ENCODE measurements at regions not wholly inside any gene's neighbourhood (a gene's known extent, or its start where the extent isn't known, plus 50 kb on each side); places are given as distances from the start of the nearest gene placed in this dataset.

GRCh38 chr6:133779916-133780695 is 108.8 kb upstream of the TCF21 start:
- SMC1A ChIA-PET (ENCODE audit: uncharacterized antibody, unreplicated experiment) = no interaction called here
- Histone ChIP-seq H3K9ac (ENCODE audit: control insufficient read depth, insufficient read depth, low read length) (no peak overlapping the region), H3K36me3 (ENCODE audit: control insufficient read depth in 2 of 2, insufficient read depth in 2 of 2, low read length in 1 of 2) (no peaks in the 10 kb centered on the region), H3K4me2 (ENCODE audit: control insufficient read depth, insufficient read depth) (no peak overlapping the region), H3K27me3 (replicated peaks in 1 of 2; ENCODE audit: control insufficient read depth in 2 of 2, insufficient read depth in 2 of 2, low read length in 1 of 2) (no peaks in the 10 kb centered on the region), H4K20me1 (ENCODE audit: control insufficient read depth, insufficient read depth) (no peaks in the 10 kb centered on the region), H2AFZ (ENCODE audit: control insufficient read depth, low read depth, low read length) (no peak overlapping the region), H3K4me3 (no peak overlapping the region), H3K27ac (ENCODE audit: control insufficient read depth, insufficient read depth) (no peak overlapping the region), H3K79me2 (ENCODE audit: control insufficient read depth, insufficient read depth, low read length) (no peaks in the 10 kb centered on the region), H3K9me3 (replicated peaks; ENCODE audit: control insufficient read depth, insufficient read depth, low read length) (no peaks in the 10 kb centered on the region), H3K4me1 (ENCODE audit: control insufficient read depth, insufficient read depth, low read length) (no peaks in the 10 kb centered on the region)
- in situ Hi-C loops (cut with MboI) = no loop called here
- POLR2A ChIA-PET = no interaction called here
- FAIRE-seq = no peak
- no peak for DNase-seq (ENCODE audit: low read depth, low spot score)
- RAD21 ChIA-PET (ENCODE audit: unreplicated experiment) = interaction anchor here (0.5 kb wide), 1 partner anchor 807 kb away, joined by 3 read pairs; no protein-coding TSS in a partner anchor
- no peak for ATAC-seq
- CTCF ChIA-PET = no interaction called here
- 90% methylated on average over 2 of the region's 2 CpGs for WGBS (ENCODE audit: insufficient coverage, insufficient replicate concordance, low lambda C conversion rate, missing lambda C conversion rate)
- intact Hi-C loops (cut with micrococcal nuclease; ENCODE audit: unreplicated experiment) = no loop called here
- BruUV-seq (replicated peaks) = no TSS peak
- TF ChIP-seq ZNF207 (IDR thresholded peaks at IDR 0.05; ENCODE audit: borderline replicate concordance) (no peak), NR2C1 (IDR thresholded peaks at IDR 0.05) (no peak), GATAD2B (conservative IDR thresholded peaks at IDR 0.05; ENCODE audit: low read depth) (no peak), FOXK2 (IDR thresholded peaks at IDR 0.05) (no peak), RB1 (IDR thresholded peaks at IDR 0.05; ENCODE audit: borderline replicate concordance) (no peak), POU2F2 (IDR thresholded peaks at IDR 0.05; ENCODE audit: borderline replicate concordance, low read depth, low read length) (no peak), CUX1 (IDR thresholded peaks at IDR 0.05; ENCODE audit: insufficient replicate concordance, low read depth, low read length) (no peak), IRF4 (IDR thresholded peaks at IDR 0.05; ENCODE audit: low read depth, low read length) (no peak), STAT3 (IDR thresholded peaks at IDR 0.05; ENCODE audit: low read depth, low read length) (no peak), GABPA (IDR thresholded peaks at IDR 0.05; ENCODE audit: low read depth) (no peak), WRNIP1 (IDR thresholded peaks at IDR 0.05; ENCODE audit: borderline replicate concordance, low read depth, low read length) (no peak), CBX5 (IDR thresholded peaks at IDR 0.05; ENCODE audit: low read depth) (no peak), MXI1 (IDR thresholded peaks at IDR 0.05; ENCODE audit: low read depth, low read length) (no peak)
- TF ChIP-seq, protein P1, sequence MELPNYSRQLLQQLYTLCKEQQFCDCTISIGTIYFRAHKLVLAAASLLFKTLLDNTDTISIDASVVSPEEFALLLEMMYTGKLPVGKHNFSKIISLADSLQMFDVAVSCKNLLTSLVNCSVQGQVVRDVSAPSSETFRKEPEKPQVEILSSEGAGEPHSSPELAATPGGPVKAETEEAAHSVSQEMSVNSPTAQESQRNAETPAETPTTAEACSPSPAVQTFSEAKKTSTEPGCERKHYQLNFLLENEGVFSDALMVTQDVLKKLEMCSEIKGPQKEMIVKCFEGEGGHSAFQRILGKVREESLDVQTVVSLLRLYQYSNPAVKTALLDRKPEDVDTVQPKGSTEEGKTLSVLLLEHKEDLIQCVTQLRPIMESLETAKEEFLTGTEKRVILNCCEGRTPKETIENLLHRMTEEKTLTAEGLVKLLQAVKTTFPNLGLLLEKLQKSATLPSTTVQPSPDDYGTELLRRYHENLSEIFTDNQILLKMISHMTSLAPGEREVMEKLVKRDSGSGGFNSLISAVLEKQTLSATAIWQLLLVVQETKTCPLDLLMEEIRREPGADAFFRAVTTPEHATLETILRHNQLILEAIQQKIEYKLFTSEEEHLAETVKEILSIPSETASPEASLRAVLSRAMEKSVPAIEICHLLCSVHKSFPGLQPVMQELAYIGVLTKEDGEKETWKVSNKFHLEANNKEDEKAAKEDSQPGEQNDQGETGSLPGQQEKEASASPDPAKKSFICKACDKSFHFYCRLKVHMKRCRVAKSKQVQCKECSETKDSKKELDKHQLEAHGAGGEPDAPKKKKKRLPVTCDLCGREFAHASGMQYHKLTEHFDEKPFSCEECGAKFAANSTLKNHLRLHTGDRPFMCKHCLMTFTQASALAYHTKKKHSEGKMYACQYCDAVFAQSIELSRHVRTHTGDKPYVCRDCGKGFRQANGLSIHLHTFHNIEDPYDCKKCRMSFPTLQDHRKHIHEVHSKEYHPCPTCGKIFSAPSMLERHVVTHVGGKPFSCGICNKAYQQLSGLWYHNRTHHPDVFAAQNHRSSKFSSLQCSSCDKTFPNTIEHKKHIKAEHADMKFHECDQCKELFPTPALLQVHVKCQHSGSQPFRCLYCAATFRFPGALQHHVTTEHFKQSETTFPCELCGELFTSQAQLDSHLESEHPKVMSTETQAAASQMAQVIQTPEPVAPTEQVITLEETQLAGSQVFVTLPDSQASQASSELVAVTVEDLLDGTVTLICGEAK (IDR thresholded peaks at IDR 0.05; ENCODE audit: borderline replicate concordance) = no peak
